ENCODE measurements at regions not wholly inside any gene's neighbourhood (a gene's known extent, or its start where the extent isn't known, plus 50 kb on each side); places are given as distances from the start of the nearest gene placed in this dataset.

DNA sequence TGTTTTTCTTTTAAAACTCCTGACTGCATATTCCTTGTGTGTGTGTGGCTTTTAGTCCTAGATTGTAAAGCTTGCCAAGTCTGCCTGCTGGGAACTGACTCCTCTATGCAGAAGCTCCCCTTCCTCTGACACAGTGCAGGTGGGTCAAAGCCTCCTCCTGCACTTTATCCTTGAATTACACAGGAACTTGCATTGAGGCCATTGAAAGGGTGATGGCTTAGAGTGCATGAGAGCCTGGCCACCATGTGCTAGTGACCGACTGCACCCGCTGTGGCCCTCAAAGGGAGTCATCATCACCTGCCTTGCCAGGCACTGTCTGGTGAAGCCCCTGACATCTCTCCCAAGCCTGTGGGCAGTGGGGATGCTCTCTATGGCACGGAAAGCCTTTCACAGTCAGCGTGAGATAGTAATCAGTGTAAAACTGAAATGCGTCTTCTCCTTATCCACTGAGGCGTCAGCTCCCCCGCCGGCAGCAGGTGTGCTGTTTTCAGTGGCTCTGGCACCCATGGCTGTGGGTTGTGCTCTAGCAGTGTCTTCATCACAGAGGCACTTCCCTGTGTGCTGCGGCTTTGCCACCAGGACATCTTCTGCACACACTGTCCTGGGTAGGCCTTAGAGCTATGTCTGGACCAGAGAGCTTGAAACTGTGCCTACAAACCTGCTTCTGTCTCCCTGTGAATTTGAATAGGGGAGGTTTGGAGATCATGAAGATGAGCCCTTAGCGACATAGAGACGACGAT is 87.9 kb downstream of the THBS2 start:
- DNase-seq = no peak
- TF ChIP-seq, protein P1, sequence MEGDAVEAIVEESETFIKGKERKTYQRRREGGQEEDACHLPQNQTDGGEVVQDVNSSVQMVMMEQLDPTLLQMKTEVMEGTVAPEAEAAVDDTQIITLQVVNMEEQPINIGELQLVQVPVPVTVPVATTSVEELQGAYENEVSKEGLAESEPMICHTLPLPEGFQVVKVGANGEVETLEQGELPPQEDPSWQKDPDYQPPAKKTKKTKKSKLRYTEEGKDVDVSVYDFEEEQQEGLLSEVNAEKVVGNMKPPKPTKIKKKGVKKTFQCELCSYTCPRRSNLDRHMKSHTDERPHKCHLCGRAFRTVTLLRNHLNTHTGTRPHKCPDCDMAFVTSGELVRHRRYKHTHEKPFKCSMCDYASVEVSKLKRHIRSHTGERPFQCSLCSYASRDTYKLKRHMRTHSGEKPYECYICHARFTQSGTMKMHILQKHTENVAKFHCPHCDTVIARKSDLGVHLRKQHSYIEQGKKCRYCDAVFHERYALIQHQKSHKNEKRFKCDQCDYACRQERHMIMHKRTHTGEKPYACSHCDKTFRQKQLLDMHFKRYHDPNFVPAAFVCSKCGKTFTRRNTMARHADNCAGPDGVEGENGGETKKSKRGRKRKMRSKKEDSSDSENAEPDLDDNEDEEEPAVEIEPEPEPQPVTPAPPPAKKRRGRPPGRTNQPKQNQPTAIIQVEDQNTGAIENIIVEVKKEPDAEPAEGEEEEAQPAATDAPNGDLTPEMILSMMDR (IDR thresholded peaks at IDR 0.05; ENCODE audit: partially characterized antibody, unreplicated experiment) = no peak
- Mint-ChIP-seq H3K36me3 (ENCODE audit: unreplicated experiment) (no peaks in the 10 kb centered on the region), H3K4me3 (ENCODE audit: unreplicated experiment) (no peak overlapping the region), H3K27me3 (ENCODE audit: unreplicated experiment) (peaks cover 1% of the 10 kb centered on the region), H3K4me1 (ENCODE audit: low read depth, unreplicated experiment) (peaks cover 4% of the 10 kb centered on the region), H3K27ac (ENCODE audit: unreplicated experiment) (no peak overlapping the region), H3K9me3 (ENCODE audit: unreplicated experiment) (peaks cover 2% of the 10 kb centered on the region)

DNA sequence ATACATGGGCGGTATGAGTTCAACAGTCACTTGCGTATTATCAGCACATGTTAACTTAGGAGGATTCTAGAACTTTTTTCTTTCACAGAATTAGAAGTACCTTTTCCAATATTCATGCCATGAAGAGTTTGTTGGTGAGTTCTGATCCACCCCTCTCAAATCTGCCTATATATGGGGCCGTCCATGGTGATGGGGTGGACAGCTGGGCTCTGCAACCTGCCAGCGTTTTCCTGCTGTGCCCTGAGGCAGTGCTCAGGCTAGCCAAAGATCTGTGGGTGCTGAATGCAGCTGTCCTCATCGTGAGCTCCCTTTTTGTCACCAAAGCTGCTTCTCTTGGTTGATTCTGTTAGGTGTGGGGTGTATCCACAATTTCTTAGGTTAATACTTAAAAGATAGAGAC is 88.7 kb downstream of the THBS2 start:
- TF ChIP-seq, protein P1 (IDR thresholded peaks at IDR 0.05; ENCODE audit: partially characterized antibody, unreplicated experiment) = no peak
- Mint-ChIP-seq H3K27ac (ENCODE audit: unreplicated experiment) (no peak overlapping the region), H3K4me3 (ENCODE audit: unreplicated experiment) (no peak overlapping the region), H3K27me3 (ENCODE audit: unreplicated experiment) (peaks cover 1% of the 10 kb centered on the region), H3K9me3 (ENCODE audit: unreplicated experiment) (peaks cover 2% of the 10 kb centered on the region), H3K4me1 (ENCODE audit: low read depth, unreplicated experiment) (peaks cover 4% of the 10 kb centered on the region), H3K36me3 (ENCODE audit: unreplicated experiment) (no peaks in the 10 kb centered on the region)
- no peak for DNase-seq

DNA sequence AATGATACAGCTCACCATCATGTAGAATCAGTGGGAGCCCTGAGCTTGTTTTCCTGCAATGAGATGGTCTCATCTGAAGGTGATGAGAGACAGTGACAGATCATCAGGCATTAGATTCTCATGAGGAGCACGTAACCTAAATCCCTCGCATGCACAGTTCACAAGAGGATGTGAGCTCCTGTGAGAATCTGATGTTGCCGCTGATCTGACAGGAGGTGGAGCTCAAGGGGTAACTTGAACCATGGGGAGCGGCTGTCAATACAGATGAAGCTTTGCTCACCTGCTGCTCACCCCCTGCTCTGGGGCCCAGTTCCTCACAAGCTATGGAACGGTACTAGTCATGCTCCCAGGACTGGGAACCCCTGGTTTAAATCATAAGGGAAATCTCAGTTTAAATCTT is 89.2 kb downstream of the THBS2 start:
- Mint-ChIP-seq H3K27me3 (ENCODE audit: unreplicated experiment) (peaks cover 1% of the 10 kb centered on the region), H3K27ac (ENCODE audit: unreplicated experiment) (no peak overlapping the region), H3K9me3 (ENCODE audit: unreplicated experiment) (peaks cover 2% of the 10 kb centered on the region), H3K4me3 (ENCODE audit: unreplicated experiment) (no peak overlapping the region), H3K36me3 (ENCODE audit: unreplicated experiment) (peaks cover 5% of the 10 kb centered on the region), H3K4me1 (ENCODE audit: low read depth, unreplicated experiment) (peaks cover 4% of the 10 kb centered on the region)
- TF ChIP-seq, protein P1 (IDR thresholded peaks at IDR 0.05; ENCODE audit: partially characterized antibody, unreplicated experiment) = no peak
- no peak for DNase-seq

DNA sequence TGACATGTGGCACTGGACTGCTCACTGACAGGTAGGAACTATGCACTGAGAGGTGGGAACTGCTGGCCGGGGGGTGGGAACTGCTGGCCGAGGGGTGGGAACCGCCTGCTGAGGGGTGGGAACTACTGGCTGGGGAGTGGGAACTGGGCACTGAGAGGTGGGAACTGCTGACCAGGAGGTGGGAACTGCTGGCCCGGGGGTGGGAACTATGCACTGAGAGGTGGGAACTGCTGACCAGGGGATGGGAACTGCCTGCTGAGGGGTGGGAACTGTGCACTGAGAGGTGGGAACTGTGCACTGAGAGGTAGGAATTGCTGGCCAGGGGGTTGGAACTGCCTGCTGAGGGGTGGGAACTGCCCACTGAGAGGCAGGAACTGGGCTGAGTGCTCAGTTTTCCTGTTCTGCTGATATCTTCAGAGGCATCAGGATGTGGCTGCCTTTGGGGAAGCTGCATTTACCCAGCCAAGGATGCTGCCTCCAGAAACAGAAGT is 90.2 kb downstream of the THBS2 start:
- no peak overlapping the region for H3K27ac Mint-ChIP-seq (ENCODE audit: unreplicated experiment)
- DNase-seq = no peak
- H3K9me3 Mint-ChIP-seq (ENCODE audit: unreplicated experiment) = peaks cover under 1% of the 10 kb centered on the region
- no peak overlapping the region for H3K4me3 Mint-ChIP-seq (ENCODE audit: unreplicated experiment)
- TF ChIP-seq, protein P1 (IDR thresholded peaks at IDR 0.05; ENCODE audit: partially characterized antibody, unreplicated experiment) = no peak
- peaks cover 4% of the 10 kb centered on the region for H3K4me1 Mint-ChIP-seq (ENCODE audit: low read depth, unreplicated experiment)
- H3K36me3 Mint-ChIP-seq (ENCODE audit: unreplicated experiment) = peaks cover 5% of the 10 kb centered on the region
- H3K27me3 Mint-ChIP-seq (ENCODE audit: unreplicated experiment) = peaks cover 1% of the 10 kb centered on the region

DNA sequence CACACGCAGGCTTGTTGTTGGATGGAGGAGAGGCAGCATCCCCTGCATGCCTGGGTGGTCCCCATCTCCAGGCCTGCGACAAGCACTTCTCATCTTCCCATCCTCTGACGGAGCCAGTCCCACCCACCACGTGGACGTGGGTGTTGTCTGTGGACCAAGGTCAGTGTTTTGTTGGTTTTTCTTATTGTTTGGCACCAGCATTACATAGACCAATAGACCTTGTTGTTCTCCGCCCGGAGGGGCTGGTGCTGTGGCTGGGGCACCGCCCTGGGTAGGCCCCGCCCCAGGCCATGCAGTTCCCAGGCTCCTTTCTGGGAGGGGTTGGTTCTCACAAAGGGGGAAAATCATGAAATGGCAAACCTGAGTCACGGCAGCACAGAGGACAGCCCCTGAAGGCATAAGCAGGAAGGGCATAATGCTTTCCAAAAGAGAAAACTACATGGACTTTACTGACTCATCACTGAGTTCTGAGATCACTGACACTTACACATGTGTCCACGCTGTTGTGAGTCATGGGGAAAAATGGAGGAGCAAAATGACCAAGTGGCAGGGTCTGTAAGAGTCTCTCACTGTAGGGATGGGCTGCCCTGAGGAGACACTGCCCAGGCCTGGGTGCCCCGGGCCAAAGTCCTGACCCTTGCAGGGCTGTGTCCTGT is 90.8 kb downstream of the THBS2 start:
- TF ChIP-seq, protein P1 (IDR thresholded peaks at IDR 0.05; ENCODE audit: partially characterized antibody, unreplicated experiment) = no peak
- peaks cover 5% of the 10 kb centered on the region for H3K36me3 Mint-ChIP-seq (ENCODE audit: unreplicated experiment)
- peaks cover 1% of the 10 kb centered on the region for H3K27me3 Mint-ChIP-seq (ENCODE audit: unreplicated experiment)
- no peak for DNase-seq
- no peak overlapping the region for H3K4me3 Mint-ChIP-seq (ENCODE audit: unreplicated experiment)
- H3K27ac Mint-ChIP-seq (ENCODE audit: unreplicated experiment) = no peak overlapping the region
- peaks cover 4% of the 10 kb centered on the region for H3K4me1 Mint-ChIP-seq (ENCODE audit: low read depth, unreplicated experiment)
- no peaks in the 10 kb centered on the region for H3K9me3 Mint-ChIP-seq (ENCODE audit: unreplicated experiment)
